Body of pancreas (tissue), 4 donors: ENCODE measurements at regions not wholly inside any gene's neighbourhood (a gene's known extent, or its start where the extent isn't known, plus 50 kb on each side); places are given as distances from the start of the nearest gene placed in this dataset.

Experiments used
- ATAC-seq: fragments of 150-250 bp; one replicate; pipeline ENCODE4 v1.9.1; 2016
- DNase-seq, 4 donors: peaks; one replicate each; pipeline ENCODE4 v3.0.0-alpha.2; 2019
- H3K27ac ChIP-seq, 4 donors: fragments of 200-600 bp; sonication (generic); 1 replicate in 3 of 4; 2 replicates in 1 of 4; pipeline versions ENCODE4 v1.5.1 to v1.6.1; 2016 to 2019; ENCODE audit warnings: mild to moderate bottlenecking in 1 of 4, mixed read lengths in 1 of 4, moderate library complexity in 1 of 4
- H3K27me3 ChIP-seq, 2 donors: fragments of 200-600 bp; sonication (generic); one replicate each; pipeline ENCODE4 v1.6.0; 2016; ENCODE audit warnings: mild to moderate bottlenecking in 1 of 2
- H3K36me3 ChIP-seq, 2 donors: fragments of 200-600 bp; sonication (generic); replicated peaks in 1 of 2; 2 replicates each; pipeline ENCODE4 v1.5.1; 2016; ENCODE audit warnings: low read depth in 2 of 2; ENCODE audit not compliant: insufficient read depth in 1 of 2
- H3K4me1 ChIP-seq: fragments of 200-600 bp; sonication (generic); one replicate; pipeline ENCODE4 v1.6.0; 2016
- H3K4me3 ChIP-seq, 2 donors: fragments of 200-600 bp; sonication (generic); 1 replicate in 1 of 2; 2 replicates in 1 of 2; pipeline ENCODE4 v1.5.1; 2016 to 2019
- H3K9me3 ChIP-seq, 3 donors: fragments of 200-600 bp; sonication (generic); 1 replicate in 2 of 3; 2 replicates in 1 of 3; pipeline ENCODE4 v1.5.1; 2016
- POLR2A ChIP-seq, 3 donors: fragments of 450-650 bp; IDR thresholded peaks; one replicate each; pipeline ENCODE4 v1.6.1; 2016; ENCODE audit warnings: antibody characterized with exemption in 3 of 3, mild to moderate bottlenecking in 2 of 3
- WGBS, 2 donors: methylation state at CpG; one replicate each; pipeline ENCODE4 v1.1.5; 2017; 5-methylcytosine and 5-hydroxymethylcytosine counted together
- intact Hi-C: fragments of 100-400 bp; cut with DNase I; formaldehyde crosslinking; loops from one replicate; pipeline ENCODE4 v1.15.1; 2023
- TF ChIP-seq, protein P1 (sequence below), 7 experiments: fragments of 450-650 bp in 4 of 7; fragments of 200-600 bp in 3 of 7; sonication (generic) in 3 of 7; IDR thresholded peaks; one replicate each; pipeline ENCODE4 v1.5.1; 2016 to 2019; ENCODE audit warnings: antibody characterized with exemption in 7 of 7

DNA sequence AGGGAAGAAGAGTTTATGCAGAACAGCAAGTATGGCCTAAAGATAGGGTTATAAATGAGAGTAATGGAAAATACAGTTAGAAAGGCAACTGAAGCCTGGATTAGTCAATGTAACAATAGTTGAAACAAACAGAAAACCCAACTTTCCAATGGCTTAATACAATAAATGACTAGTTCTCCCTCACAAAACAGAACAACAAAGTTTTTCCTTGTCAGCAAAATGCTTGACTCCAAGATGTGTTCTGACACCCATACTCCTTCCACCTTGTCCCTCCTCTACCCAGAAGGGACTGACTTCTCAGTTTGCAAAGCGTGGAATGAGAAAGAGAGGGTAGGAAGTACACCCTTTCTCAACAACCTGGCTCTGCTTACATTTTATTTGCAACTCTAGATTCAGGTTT is 191.4 kb upstream of the OSR1 start:
- TF ChIP-seq, protein P1, sequence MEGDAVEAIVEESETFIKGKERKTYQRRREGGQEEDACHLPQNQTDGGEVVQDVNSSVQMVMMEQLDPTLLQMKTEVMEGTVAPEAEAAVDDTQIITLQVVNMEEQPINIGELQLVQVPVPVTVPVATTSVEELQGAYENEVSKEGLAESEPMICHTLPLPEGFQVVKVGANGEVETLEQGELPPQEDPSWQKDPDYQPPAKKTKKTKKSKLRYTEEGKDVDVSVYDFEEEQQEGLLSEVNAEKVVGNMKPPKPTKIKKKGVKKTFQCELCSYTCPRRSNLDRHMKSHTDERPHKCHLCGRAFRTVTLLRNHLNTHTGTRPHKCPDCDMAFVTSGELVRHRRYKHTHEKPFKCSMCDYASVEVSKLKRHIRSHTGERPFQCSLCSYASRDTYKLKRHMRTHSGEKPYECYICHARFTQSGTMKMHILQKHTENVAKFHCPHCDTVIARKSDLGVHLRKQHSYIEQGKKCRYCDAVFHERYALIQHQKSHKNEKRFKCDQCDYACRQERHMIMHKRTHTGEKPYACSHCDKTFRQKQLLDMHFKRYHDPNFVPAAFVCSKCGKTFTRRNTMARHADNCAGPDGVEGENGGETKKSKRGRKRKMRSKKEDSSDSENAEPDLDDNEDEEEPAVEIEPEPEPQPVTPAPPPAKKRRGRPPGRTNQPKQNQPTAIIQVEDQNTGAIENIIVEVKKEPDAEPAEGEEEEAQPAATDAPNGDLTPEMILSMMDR (IDR thresholded peaks at IDR 0.05) = no peak
- TF ChIP-seq POLR2A (IDR thresholded peaks at IDR 0.05) = no peak
- ATAC-seq (no peak), DNase-seq (no peak)
- intact Hi-C loops = no loop called here
- H3K4me1 ChIP-seq = no peaks in the 10 kb centered on the region
- H3K27me3 ChIP-seq = no peaks in the 10 kb centered on the region
- H3K9me3 ChIP-seq = no peaks in the 10 kb centered on the region
- no peaks in the 10 kb centered on the region for H3K36me3 ChIP-seq
- H3K27ac ChIP-seq = no peak overlapping the region
- H3K4me3 ChIP-seq = no peak overlapping the region
- WGBS, 2 donors = 62 to 64% methylated on average over 1 of the region's 1 CpG

DNA sequence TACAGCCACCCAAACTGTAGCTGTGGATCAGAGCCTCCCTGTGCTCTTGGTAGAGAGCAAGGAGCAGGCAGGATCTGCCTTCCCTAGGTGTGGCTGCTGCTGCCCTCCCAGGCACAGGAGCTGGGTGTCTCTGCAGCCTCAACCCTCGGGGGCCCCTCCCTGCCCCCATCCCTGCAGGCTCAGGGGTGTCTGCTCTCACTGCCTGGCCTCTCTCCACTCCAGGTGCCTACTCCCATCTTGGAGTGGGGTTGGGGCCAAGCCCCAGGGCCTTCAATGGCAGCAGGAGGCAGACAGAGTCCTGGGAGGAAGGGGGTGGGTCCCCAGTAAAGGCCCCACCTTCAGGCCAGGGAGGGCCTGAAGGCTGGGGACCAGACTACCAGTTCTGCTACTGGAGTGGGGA is 189.7 kb upstream of the OSR1 start:
- Histone ChIP-seq H3K9me3 (no peaks in the 10 kb centered on the region), H3K4me3 (no peak overlapping the region), H3K36me3 (no peaks in the 10 kb centered on the region), H3K27ac (no peak overlapping the region), H3K27me3 (no peaks in the 10 kb centered on the region), H3K4me1 (no peaks in the 10 kb centered on the region)
- TF ChIP-seq, protein P1 (IDR thresholded peaks at IDR 0.05) = no peak
- no peak for TF ChIP-seq POLR2A (IDR thresholded peaks at IDR 0.05)
- intact Hi-C loops = no loop called here
- DNase-seq (no peak), ATAC-seq (no peak)
- 29% methylated on average over 1 of the region's 1 CpG; no CpG with 5 or more reads in 1 of the 2 donors for WGBS, 2 donors

DNA sequence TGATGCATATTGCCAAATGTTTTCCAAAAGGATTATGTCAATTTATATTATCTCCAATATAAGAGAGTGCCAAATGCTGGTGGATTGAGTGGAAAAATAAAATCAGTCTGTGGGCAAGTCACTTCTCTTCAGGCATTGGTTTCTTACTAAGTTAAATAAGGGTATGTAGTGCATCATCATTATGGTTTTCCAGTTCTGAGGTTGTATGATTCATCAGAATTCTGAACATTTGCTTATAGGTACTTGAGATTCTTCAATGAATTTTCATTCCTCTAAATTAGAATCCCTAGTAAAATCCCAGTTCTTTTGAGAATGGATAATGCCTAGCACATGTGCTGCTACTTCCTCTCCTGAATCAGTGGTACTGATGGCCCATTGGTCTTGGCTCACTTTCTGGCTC is 188.9 kb upstream of the OSR1 start:
- intact Hi-C loops = no loop called here
- ATAC-seq (no peak), DNase-seq (no peak)
- H3K4me3 ChIP-seq = no peak overlapping the region
- H3K27ac ChIP-seq = no peak overlapping the region
- no peaks in the 10 kb centered on the region for H3K4me1 ChIP-seq
- no peaks in the 10 kb centered on the region for H3K36me3 ChIP-seq
- TF ChIP-seq, protein P1 (IDR thresholded peaks at IDR 0.05) = no peak
- no peak for TF ChIP-seq POLR2A (IDR thresholded peaks at IDR 0.05)
- no peaks in the 10 kb centered on the region for H3K9me3 ChIP-seq
- no peaks in the 10 kb centered on the region for H3K27me3 ChIP-seq

DNA sequence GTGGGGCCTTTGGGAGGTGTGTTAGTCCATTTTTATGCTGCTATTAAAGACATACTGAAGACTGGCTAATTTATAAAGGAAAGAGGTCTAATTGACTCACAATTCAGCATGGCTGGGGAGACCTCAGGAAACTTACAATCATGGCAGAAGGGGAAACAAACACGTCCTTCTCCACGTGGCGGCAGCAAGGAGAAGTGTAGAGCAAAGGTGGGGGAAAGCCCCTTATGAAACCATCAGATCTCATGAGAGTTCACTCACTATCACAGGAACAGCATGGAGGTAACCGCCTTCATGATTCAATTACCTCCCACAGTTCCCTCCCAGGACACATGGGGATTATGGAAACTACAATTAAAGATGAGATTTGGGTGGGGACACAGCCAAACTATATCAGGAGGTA is 187.1 kb upstream of the OSR1 start:
- H3K9me3 ChIP-seq = no peaks in the 10 kb centered on the region
- no peak overlapping the region for H3K27ac ChIP-seq
- intact Hi-C loops = no loop called here
- no peak for DNase-seq
- no peaks in the 10 kb centered on the region for H3K27me3 ChIP-seq
- peaks cover 8% of the 10 kb centered on the region for H3K4me1 ChIP-seq
- 29 to 44% methylated on average over 4 of the region's 4 CpGs for WGBS, 2 donors
- TF ChIP-seq, protein P1 (IDR thresholded peaks at IDR 0.05) = no peak
- no peak for TF ChIP-seq POLR2A (IDR thresholded peaks at IDR 0.05)
- no peak for ATAC-seq
- H3K4me3 ChIP-seq = no peak overlapping the region
- no peaks in the 10 kb centered on the region for H3K36me3 ChIP-seq

DNA sequence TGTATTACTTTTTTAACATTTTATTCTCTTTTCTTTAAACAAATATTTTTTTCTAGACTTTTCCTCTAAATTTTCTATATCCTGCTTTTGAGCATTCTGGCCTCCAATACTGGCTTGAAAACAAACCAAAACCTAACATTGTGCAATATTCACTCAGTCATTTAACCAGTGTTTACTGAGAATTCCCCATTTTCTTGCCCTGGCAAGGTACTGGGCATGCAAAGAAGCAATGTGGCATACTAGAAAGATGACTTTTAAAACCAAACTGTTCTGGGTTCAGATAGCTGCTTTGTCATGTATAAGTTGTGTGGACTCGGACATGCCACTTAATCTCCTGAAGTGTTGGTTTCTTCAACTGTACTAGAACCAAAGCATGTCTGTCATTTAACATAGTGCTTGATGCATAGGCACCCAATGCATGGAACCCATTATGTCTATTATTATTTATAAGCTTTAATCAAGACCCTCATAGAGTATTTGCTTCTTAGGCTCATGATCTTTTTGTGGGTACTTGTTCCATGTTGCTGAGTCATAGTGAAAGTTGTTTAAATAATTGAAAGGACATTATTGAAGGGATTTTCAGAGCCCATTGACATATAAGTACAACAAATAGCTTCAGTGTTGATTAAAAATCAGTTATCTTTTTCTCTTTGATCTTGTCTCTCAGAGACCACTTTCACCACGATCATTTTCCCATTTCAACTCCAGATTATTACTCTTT is 185.4 kb upstream of the OSR1 start:
- WGBS, 2 donors = 63 to 64% methylated on average over 2 of the region's 2 CpGs
- ATAC-seq = no peak
- H3K4me1 ChIP-seq = peaks cover 10% of the 10 kb centered on the region
- no peak overlapping the region for H3K4me3 ChIP-seq
- no peaks in the 10 kb centered on the region for H3K36me3 ChIP-seq
- intact Hi-C loops = no loop called here
- H3K27me3 ChIP-seq = no peaks in the 10 kb centered on the region
- H3K9me3 ChIP-seq = no peaks in the 10 kb centered on the region
- H3K27ac ChIP-seq = no peak overlapping the region
- no peak for TF ChIP-seq POLR2A (IDR thresholded peaks at IDR 0.05)
- TF ChIP-seq, protein P1 (IDR thresholded peaks at IDR 0.05) = no peak
- no peak for DNase-seq
